A549 (cell line): ENCODE measurements at regions not wholly inside any gene's neighbourhood (a gene's known extent, or its start where the extent isn't known, plus 50 kb on each side); places are given as distances from the start of the nearest gene placed in this dataset.

ENCODE experiments used
- ATAC-seq, 2 experiments: fragments of 200-7000 bp in 1 of 2; fragments of >200 bp in 1 of 2; cut with Nextera tagmentation in 1 of 2; cut with Tn5 transposase in 1 of 2; 3 replicates each; pipeline versions ENCODE4 v1.8.0 to v1.9.1; 2018 to 2020; ENCODE audit warnings: mild to moderate bottlenecking in 1 of 2, moderate library complexity in 1 of 2
- CTCF ChIA-PET: fragments of 300-600 bp; sonication (Branson Sonifier 250); formaldehyde crosslinking; extraction: SDS; loops from one replicate; lab custom pipeline; 2021; ENCODE audit warnings: antibody characterized with exemption, inconsistent platforms; lab: Yijun Ruan, JAX
- POLR2A ChIA-PET: fragments of 350-600 bp; formaldehyde crosslinking; extraction: SDS; loops from one replicate; lab custom pipeline; 2021; ENCODE audit warnings: antibody characterized with exemption, inconsistent platforms; lab: Yijun Ruan, JAX
- DNase-seq, 2 experiments: peaks; one replicate each; pipeline versions ENCODE4 v3.0.0 to v3.0.0-alpha.2; 2011 to 2016; ENCODE audit warnings: low read depth in 1 of 2, low spot score in 1 of 2
- FAIRE-seq: peaks from 2 replicates; lab custom pipeline; 2011; peaks lifted over from hg19 to GRCh38; lab: Jason Lieb, UNC
- H3K27ac ChIP-seq, 2 experiments: fragments of >200 bp; sonication (Bioruptor Twin); formaldehyde crosslinking; 3 replicates each; pipeline ENCODE4 v1.5.1; 2016 to 2017
- H3K4me1 ChIP-seq: fragments of >200 bp; sonication (Bioruptor Twin); formaldehyde crosslinking; 3 replicates; pipeline ENCODE4 v1.6.1; 2016
- H3K4me2 ChIP-seq: fragments of >200 bp; sonication (Bioruptor Twin); formaldehyde crosslinking; 3 replicates; pipeline ENCODE4 v1.6.1; 2016
- H3K4me3 ChIP-seq: fragments of >200 bp; sonication (Bioruptor Twin); formaldehyde crosslinking; 3 replicates; pipeline ENCODE4 v1.5.1; 2016
- H3K9me3 ChIP-seq: fragments of >200 bp; sonication (Bioruptor Twin); formaldehyde crosslinking; 3 replicates; pipeline ENCODE4 v1.6.1; 2016
- ATOH8 ChIP-seq: fragments of 250-450 bp; sonication (Bioruptor Pico); IDR thresholded peaks from 2 replicates; pipeline ENCODE4 v1.5.0; 2020; ENCODE audit warnings: low read depth, mild to moderate bottlenecking, moderate library complexity
- BHLHE40 ChIP-seq: IDR thresholded peaks from 2 replicates; pipeline ENCODE4 v1.6.1; 2012; ENCODE audit warnings: low read depth, low read length, inconsistent platforms
- CBX2 ChIP-seq: fragments of 200-600 bp; sonication (generic); IDR thresholded peaks from 2 replicates; pipeline ENCODE4 v1.6.1; 2016; ENCODE audit warnings: low read depth, mild to moderate bottlenecking, borderline replicate concordance
- FOSB ChIP-seq: fragments of 250-450 bp; sonication (Bioruptor Pico); IDR thresholded peaks from 2 replicates; pipeline ENCODE4 v1.5.0; 2020; ENCODE audit warnings: mild to moderate bottlenecking, moderate library complexity
- HEYL ChIP-seq: fragments of 250-450 bp; sonication (Bioruptor Pico); IDR thresholded peaks from 2 replicates; pipeline ENCODE4 v1.8.0; 2021; ENCODE audit warnings: mild to moderate bottlenecking, moderate library complexity
- MAFK ChIP-seq: fragments of 450-650 bp; IDR thresholded peaks from 2 replicates; pipeline ENCODE4 v1.6.1; 2014; ENCODE audit not compliant: partially characterized antibody
- MAZ ChIP-seq: fragments of 150-350 bp; IDR thresholded peaks from 2 replicates; pipeline ENCODE4 v1.6.1; 2014; ENCODE audit warnings: antibody characterized with exemption, low read depth, low read length, borderline replicate concordance
- PHF8 ChIP-seq: fragments of 200-600 bp; sonication (generic); IDR thresholded peaks from 2 replicates; pipeline ENCODE4 v1.6.1; 2016; ENCODE audit warnings: low read depth, mild to moderate bottlenecking, antibody characterized with exemption, moderate library complexity, borderline replicate concordance
- POLR2A ChIP-seq: IDR thresholded peaks from 2 replicates; pipeline ENCODE4 v1.6.1; 2012; ENCODE audit warnings: mild to moderate bottlenecking, low read length
- RCOR1 ChIP-seq: fragments of 150-350 bp; IDR thresholded peaks from 2 replicates; pipeline ENCODE4 v1.6.1; 2014; ENCODE audit warnings: antibody characterized with exemption, low read length, low read depth
- RNF2 ChIP-seq: fragments of 200-600 bp; sonication (generic); IDR thresholded peaks from 2 replicates; pipeline ENCODE4 v1.6.1; 2016; ENCODE audit warnings: low read depth, mild to moderate bottlenecking, antibody characterized with exemption, moderate library complexity, borderline replicate concordance
- SREBF2 ChIP-seq: fragments of 450-650 bp; IDR thresholded peaks from 2 replicates; pipeline ENCODE4 v1.6.1; 2014; ENCODE audit warnings: mild to moderate bottlenecking, moderate library complexity
- TFCP2L1 ChIP-seq: fragments of 250-450 bp; sonication (Bioruptor Pico); IDR thresholded peaks from 2 replicates; pipeline ENCODE4 v1.5.0; 2021; ENCODE audit warnings: mild to moderate bottlenecking
- TP53 ChIP-seq: fragments of 250-450 bp; sonication (Bioruptor Pico); IDR thresholded peaks from 2 replicates; pipeline ENCODE4 v1.5.0; 2021; ENCODE audit warnings: mild to moderate bottlenecking, moderate library complexity
- ZC3H11A ChIP-seq: fragments of 450-650 bp; IDR thresholded peaks from 2 replicates; pipeline ENCODE4 v1.6.1; 2014; ENCODE audit warnings: antibody characterized with exemption, mild to moderate bottlenecking
- ZSCAN20 ChIP-seq: fragments of 250-450 bp; sonication (Bioruptor Pico); IDR thresholded peaks from 2 replicates; pipeline ENCODE4 v1.8.0; 2022; ENCODE audit warnings: mild to moderate bottlenecking, moderate library complexity
- WGBS: methylation state at CpG from one replicate; pipeline ENCODE4 v1.1.6; 2017; ENCODE audit errors: missing lambda C conversion rate; 5-methylcytosine and 5-hydroxymethylcytosine counted together
- TF ChIP-seq, protein P1 (sequence below): fragments of 450-650 bp; IDR thresholded peaks from 2 replicates; pipeline ENCODE4 v1.6.1; 2014; ENCODE audit warnings: antibody characterized with exemption
- TF ChIP-seq, protein P2 (sequence below): fragments of 250-450 bp; sonication (Bioruptor Pico); IDR thresholded peaks from 2 replicates; pipeline ENCODE4 v1.5.0; 2021; ENCODE audit warnings: mild to moderate bottlenecking, moderate library complexity, borderline replicate concordance
- TF ChIP-seq, protein P3 (sequence below): fragments of 200-600 bp; sonication (generic); IDR thresholded peaks from 2 replicates; pipeline ENCODE4 v1.6.1; 2016; ENCODE audit warnings: antibody characterized with exemption, mild to moderate bottlenecking, moderate library complexity

GRCh38 chr20:52444455-52444854 is 252.9 kb upstream of the ZFP64 start:
- H3K4me3 ChIP-seq, result no peak overlapping the region
- DNase-seq (no peak), FAIRE-seq (no peak), ATAC-seq (no peak)
- TF ChIP-seq, protein P1, sequence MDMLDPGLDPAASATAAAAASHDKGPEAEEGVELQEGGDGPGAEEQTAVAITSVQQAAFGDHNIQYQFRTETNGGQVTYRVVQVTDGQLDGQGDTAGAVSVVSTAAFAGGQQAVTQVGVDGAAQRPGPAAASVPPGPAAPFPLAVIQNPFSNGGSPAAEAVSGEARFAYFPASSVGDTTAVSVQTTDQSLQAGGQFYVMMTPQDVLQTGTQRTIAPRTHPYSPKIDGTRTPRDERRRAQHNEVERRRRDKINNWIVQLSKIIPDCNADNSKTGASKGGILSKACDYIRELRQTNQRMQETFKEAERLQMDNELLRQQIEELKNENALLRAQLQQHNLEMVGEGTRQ, result no peak
- TF ChIP-seq ATOH8 (CRISPR knock-in tag) (no peak), TFCP2L1 (CRISPR knock-in tag) (no peak), MAZ (no peak), POLR2A (no peak), CBX2 (no peak), MAFK (no peak), PHF8 (no peak), BHLHE40 (no peak)
- no peak overlapping the region for H3K4me2 ChIP-seq
- 0% methylated on average over 1 of the region's 1 CpG for WGBS
- ChIA-PET CTCF (no interaction called here), POLR2A (no interaction called here)
- no peaks in the 10 kb centered on the region for H3K9me3 ChIP-seq
- no peaks in the 10 kb centered on the region for H3K4me1 ChIP-seq
- H3K27ac ChIP-seq, result no peak overlapping the region

GRCh38 chr20:52443874-52444273 is 252.3 kb upstream of the ZFP64 start:
- FAIRE-seq (no peak), ATAC-seq (no peak), DNase-seq (no peak)
- ChIA-PET CTCF (no interaction called here), POLR2A (no interaction called here)
- Histone ChIP-seq H3K27ac (no peak overlapping the region), H3K4me3 (no peak overlapping the region), H3K4me1 (no peaks in the 10 kb centered on the region), H3K9me3 (no peaks in the 10 kb centered on the region), H3K4me2 (no peak overlapping the region)
- TF ChIP-seq, protein P2, sequence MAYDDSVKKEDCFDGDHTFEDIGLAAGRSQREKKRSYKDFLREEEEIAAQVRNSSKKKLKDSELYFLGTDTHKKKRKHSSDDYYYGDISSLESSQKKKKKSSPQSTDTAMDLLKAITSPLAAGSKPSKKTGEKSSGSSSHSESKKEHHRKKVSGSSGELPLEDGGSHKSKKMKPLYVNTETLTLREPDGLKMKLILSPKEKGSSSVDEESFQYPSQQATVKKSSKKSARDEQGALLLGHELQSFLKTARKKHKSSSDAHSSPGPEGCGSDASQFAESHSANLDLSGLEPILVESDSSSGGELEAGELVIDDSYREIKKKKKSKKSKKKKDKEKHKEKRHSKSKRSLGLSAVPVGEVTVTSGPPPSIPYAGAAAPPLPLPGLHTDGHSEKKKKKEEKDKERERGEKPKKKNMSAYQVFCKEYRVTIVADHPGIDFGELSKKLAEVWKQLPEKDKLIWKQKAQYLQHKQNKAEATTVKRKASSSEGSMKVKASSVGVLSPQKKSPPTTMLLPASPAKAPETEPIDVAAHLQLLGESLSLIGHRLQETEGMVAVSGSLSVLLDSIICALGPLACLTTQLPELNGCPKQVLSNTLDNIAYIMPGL (CRISPR knock-in tag), result no peak
- TF ChIP-seq, protein P1, result no peak
- TF ChIP-seq CBX2 (no peak), ZC3H11A (no peak), FOSB (CRISPR knock-in tag) (no peak), SREBF2 (no peak), ZSCAN20 (no peak), RCOR1 (no peak), RNF2 (no peak), TP53 (CRISPR knock-in tag) (no peak), HEYL (no peak), BHLHE40 (no peak)
- TF ChIP-seq, protein P3, sequence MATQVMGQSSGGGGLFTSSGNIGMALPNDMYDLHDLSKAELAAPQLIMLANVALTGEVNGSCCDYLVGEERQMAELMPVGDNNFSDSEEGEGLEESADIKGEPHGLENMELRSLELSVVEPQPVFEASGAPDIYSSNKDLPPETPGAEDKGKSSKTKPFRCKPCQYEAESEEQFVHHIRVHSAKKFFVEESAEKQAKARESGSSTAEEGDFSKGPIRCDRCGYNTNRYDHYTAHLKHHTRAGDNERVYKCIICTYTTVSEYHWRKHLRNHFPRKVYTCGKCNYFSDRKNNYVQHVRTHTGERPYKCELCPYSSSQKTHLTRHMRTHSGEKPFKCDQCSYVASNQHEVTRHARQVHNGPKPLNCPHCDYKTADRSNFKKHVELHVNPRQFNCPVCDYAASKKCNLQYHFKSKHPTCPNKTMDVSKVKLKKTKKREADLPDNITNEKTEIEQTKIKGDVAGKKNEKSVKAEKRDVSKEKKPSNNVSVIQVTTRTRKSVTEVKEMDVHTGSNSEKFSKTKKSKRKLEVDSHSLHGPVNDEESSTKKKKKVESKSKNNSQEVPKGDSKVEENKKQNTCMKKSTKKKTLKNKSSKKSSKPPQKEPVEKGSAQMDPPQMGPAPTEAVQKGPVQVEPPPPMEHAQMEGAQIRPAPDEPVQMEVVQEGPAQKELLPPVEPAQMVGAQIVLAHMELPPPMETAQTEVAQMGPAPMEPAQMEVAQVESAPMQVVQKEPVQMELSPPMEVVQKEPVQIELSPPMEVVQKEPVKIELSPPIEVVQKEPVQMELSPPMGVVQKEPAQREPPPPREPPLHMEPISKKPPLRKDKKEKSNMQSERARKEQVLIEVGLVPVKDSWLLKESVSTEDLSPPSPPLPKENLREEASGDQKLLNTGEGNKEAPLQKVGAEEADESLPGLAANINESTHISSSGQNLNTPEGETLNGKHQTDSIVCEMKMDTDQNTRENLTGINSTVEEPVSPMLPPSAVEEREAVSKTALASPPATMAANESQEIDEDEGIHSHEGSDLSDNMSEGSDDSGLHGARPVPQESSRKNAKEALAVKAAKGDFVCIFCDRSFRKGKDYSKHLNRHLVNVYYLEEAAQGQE, result no peak
